PFSK-1 (cell line): ENCODE measurements at regions not wholly inside any gene's neighbourhood (a gene's known extent, or its start where the extent isn't known, plus 50 kb on each side); places are given as distances from the start of the nearest gene placed in this dataset.

Experiments used
- POLR2AphosphoS5 ChIP-seq: IDR thresholded peaks from 2 replicates; pipeline ENCODE4 v1.6.1; 2012; ENCODE audit warnings: low read depth, mild to moderate bottlenecking, control low read depth, low read length, moderate library complexity
- SIN3A ChIP-seq: IDR thresholded peaks from 2 replicates; pipeline ENCODE4 v1.6.1; 2012; ENCODE audit warnings: mild to moderate bottlenecking, low read length, moderate library complexity, borderline replicate concordance; ENCODE audit not compliant: insufficient read depth
- TF ChIP-seq, protein P1 (sequence below), 2 experiments: IDR thresholded peaks; 2 replicates each; pipeline versions ENCODE4 v1.6.1 to v1.8.0; 2011 to 2012; ENCODE audit warnings: low read depth in 2 of 2, low read length in 2 of 2, control low read depth in 1 of 2, inconsistent platforms in 1 of 2, mild to moderate bottlenecking in 1 of 2, moderate library complexity in 1 of 2; ENCODE audit not compliant: insufficient read depth in 1 of 2

DNA sequence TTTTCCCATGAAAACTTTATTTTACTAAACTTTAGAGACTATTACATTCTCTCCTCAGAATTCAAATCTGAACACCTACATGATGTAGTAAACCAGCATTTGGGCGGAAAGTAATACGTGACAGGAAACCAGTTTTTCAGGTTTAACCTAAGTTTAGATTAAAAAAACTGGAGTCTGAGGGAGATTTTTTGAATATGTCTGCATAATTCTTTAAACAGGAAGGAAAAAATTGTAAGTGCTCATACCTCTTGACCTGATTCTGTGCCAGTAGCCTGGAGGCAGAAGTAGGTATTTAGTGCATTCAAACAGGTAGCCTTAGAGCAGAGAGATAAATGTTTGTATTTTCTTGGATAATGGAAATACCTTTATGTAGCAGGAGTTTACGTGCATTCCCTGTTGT lies 224.3 kb downstream of the MDFIC start:
- TF ChIP-seq, protein P1, sequence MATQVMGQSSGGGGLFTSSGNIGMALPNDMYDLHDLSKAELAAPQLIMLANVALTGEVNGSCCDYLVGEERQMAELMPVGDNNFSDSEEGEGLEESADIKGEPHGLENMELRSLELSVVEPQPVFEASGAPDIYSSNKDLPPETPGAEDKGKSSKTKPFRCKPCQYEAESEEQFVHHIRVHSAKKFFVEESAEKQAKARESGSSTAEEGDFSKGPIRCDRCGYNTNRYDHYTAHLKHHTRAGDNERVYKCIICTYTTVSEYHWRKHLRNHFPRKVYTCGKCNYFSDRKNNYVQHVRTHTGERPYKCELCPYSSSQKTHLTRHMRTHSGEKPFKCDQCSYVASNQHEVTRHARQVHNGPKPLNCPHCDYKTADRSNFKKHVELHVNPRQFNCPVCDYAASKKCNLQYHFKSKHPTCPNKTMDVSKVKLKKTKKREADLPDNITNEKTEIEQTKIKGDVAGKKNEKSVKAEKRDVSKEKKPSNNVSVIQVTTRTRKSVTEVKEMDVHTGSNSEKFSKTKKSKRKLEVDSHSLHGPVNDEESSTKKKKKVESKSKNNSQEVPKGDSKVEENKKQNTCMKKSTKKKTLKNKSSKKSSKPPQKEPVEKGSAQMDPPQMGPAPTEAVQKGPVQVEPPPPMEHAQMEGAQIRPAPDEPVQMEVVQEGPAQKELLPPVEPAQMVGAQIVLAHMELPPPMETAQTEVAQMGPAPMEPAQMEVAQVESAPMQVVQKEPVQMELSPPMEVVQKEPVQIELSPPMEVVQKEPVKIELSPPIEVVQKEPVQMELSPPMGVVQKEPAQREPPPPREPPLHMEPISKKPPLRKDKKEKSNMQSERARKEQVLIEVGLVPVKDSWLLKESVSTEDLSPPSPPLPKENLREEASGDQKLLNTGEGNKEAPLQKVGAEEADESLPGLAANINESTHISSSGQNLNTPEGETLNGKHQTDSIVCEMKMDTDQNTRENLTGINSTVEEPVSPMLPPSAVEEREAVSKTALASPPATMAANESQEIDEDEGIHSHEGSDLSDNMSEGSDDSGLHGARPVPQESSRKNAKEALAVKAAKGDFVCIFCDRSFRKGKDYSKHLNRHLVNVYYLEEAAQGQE (IDR thresholded peaks at IDR 0.05; ENCODE audit: insufficient read depth in 1 of 2, low read depth in 2 of 2, low read length in 2 of 2) = no peak
- TF ChIP-seq POLR2AphosphoS5 (no peak), SIN3A (no peak)
